ENCODE measurements at regions not wholly inside any gene's neighbourhood (a gene's known extent, or its start where the extent isn't known, plus 50 kb on each side); places are given as distances from the start of the nearest gene placed in this dataset.

DNA sequence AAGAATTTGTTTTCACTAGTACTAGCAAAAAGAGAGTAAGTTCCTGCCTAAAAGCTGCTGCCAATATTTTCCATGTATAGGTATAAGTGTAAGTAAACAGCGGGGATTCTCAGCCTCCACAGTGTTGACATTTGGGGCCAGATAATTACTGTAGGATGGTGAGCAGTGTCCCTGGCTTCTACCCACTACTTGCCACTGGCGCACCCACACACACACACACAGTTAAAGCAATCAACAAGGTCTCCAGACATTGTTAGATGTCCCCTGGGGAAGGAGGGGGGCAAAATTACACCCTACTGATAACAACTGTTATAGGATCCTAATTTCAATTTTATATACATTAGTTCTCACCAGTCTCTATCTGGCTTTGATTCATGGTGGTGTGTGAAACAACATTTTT is 417.0 kb upstream of the PSMD7 start:
- DNase-seq: no peak

DNA sequence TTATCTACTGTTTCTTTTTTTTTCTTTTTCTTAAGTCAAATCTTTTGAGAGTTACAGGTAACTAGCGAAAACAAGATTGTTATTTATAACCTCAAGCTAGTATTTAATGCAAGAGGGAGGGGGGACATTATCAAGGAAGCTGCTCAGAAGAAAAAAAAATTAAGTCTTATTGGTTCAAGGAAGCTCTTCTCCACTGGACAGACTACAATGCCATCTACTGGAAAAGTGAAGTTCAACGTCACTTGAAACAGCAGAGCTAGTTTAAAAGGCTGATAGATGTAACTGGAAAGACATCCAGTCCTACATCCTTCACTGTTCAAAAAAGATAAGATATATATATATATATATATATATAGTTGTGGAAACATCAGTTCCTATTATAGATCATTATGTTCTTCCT is 418.0 kb upstream of the PSMD7 start:
- no peak for DNase-seq

DNA sequence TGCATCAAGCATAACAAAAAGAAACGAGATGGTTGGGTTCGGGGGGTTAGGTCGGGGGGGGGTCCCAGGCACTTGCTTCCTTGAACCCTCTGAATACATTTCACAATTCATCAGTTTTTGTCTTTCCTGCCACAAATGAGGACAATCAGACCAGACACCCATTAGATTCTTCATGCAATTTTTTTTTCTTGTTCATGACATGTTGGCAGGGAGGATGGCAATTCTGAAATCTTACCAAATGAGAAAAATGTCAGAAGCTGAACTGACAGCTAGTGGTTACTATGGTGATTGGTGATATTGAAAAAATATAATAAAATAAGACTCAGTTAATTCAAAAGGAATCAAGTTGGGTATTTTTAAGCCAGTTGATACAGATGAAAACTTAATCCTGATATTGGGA is 419.5 kb upstream of the PSMD7 start:
- DNase-seq: no peak

DNA sequence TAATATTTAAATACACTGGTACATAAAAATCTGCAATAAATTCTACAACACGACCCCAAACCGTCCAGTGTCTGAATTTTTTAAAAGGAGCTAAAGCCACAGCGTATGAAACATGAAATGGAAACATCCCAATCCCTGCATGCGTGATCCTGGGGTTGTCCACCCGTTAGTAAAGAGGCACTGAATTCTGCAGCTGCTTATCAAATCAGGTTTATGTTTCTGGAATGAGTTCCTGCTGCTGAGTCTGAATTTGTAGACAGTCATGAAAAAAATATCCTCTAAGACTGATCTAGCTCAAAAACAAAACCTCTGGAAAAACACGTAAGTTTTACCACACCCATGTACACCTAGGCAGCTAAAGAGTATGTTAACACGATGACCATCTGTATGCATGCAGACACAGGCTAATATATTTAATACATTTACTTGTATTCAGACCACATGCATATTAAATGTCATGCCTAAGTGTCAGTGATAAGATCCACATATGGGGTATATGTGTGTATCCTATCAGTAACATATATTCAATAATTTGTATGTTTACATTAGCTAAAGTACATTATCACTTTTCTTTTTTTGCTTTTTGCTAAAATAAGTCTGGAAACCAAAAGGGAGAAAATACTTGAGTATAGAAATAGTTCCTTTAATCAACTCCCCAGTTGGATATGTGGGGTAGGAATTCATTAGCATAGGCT is 420.5 kb upstream of the PSMD7 start:
- DNase-seq: no peak

DNA sequence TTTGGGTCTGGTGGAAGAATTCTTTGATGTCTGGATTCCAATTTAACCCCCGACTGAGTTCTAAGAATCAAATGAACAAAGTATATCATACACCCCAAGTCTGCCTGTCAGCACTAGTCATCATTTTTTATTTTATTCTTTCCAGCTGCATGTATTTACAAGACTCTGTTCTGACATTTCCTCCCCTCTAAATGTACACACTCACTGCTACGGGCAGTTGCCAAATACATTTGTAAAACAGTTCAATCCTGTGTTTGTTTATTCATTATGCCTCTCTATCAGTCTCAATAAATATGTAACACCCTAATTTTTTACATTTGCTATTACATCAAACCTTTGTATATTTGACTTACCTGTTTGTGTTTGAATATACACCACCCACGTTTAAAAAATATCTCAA is 422.3 kb upstream of the PSMD7 start:
- no peak for DNase-seq

DNA sequence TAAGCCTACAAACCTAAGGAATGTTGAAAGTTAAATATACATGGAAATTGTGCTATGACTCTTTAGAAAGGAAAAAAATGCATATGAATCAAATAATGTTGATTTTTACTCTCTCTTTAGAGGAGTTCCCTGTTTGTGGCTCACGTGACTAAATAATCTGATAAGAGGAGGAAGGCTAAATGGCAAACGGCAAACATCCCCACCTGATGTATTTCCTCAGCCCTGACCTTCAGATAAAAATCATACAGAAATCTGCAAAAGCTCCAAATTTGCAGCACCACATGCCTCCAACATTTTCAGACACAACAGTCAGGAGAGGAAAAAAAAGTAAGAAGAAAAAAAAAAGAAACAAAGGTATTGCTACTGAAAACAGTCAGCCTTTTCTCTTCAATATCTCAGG is 423.0 kb upstream of the PSMD7 start:
- DNase-seq: no peak

DNA sequence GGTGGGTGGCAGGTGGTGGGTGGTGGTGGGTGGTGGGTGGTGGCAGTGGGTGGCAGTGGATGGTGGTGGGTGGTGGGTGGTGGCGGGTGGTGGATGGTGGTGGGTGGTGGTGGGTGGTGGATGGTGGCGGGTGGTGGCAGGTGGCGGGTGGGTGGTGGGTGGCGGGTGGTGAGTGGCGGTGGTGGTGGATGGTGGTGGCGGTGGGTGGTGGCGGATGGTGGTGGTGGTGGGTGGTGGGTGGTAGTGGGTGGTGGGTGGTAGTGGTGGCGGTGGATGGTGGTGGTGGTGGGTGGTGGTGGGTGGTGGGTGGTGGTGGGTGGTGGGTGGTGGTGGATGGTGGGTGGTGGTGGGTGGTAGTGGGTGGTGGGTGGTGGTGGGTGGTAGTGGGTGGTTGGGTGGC is 423.8 kb upstream of the PSMD7 start:
- no peak for DNase-seq

DNA sequence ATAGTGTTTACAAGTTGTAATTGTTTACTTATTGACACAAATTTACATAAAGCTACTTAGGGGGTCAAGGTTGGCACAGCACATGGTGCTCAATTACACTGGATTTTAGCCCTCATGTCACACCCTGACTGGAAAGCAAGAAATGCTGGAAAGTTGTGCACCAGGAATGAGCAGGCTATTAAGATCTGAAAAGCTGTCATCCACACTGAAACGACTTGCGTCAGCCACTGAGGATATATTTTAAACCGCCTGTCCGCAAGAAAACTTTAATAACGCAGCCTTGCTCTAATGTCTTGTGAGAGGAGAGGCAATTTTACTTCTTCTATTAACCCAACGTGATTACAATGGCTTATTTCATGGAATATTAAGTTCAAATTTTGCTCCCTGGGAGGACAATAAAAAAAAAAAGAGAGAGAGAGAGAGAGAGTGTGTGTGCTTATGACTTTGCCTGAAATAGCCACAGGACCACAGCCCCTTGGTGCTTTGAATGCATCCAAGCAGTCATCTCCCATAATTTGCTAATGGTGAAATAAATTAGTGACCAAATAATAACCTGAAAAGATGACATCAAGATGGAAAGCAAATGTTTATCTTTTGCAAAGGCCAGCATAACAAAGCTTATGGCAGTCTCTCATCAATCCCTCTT is 425.4 kb upstream of the PSMD7 start:
- DNase-seq: no peak

DNA sequence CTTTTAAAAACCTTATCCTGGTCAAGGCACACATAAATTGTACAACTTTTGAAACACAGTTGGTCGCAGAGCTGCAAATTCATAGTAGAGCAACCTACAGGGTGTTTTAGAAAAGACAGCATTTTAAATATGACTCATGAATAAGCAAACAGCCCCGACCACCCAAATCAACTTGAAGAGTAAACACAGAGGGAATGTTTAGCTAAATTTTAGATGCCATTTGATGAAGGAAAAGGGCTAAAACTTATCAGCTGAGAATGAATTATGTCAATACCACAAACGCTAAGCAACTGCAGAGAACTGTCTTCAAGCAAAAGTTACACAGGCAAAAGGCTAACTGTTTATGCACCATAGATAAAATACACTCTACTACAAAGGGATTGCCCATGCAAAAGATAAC is 427.5 kb upstream of the PSMD7 start:
- no peak for DNase-seq

DNA sequence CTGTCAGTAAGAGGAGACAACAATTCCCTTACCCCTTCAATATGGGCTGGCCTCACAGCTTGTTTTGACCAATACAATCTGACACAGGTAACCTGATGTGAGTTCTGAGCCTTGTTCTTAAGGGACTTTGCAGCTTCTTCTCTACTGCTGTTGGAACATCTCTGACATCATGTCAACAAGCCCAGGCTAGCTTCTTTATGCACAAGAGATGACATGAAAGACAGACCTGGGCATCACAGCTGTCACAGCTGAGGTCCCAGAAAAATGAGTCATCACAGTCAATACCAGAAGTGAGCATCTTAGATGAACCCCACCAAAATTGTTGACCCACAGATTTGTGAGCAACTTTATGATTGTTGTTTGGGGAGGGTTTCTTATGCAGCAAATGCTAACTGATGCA is 431.7 kb upstream of the PSMD7 start:
- no peak for DNase-seq

DNA sequence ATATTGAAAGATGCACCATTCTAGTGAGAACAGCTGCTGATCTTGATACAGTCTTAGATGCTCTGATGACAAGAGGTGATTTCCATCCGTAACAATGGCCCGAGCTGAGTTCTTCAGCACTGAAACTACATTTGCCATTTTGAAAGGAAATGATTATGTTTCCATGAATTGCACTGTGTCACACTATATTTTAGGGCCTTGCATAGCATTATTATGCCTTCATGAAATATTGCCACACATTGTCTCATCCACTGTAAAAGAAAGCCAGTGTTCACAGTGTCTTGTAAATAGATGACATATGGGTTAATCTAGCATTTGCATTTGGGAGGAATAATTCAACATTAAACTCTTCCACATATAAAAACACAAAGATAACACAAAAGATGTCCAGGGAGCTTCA is 438.3 kb upstream of the PSMD7 start:
- DNase-seq: no peak

DNA sequence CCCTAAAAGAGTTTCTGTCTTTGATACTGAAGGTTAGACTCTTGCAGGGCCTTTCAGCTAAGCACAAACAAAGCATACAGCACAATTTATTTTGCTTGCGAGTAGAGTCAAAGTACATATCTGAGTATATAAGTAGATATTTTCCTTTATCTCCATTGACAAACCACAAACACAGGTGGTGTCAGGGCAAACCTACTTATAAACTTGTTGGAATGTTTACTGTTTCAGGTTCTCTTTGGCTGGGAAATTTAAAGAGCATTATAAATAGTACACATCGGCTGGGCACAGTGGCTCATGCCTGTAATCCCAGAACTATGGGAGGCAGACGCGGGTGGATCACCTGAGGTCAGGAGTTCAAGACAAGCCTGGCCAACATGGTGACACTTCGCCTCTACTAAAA is 442.6 kb upstream of the PSMD7 start:
- DNase-seq: no peak

DNA sequence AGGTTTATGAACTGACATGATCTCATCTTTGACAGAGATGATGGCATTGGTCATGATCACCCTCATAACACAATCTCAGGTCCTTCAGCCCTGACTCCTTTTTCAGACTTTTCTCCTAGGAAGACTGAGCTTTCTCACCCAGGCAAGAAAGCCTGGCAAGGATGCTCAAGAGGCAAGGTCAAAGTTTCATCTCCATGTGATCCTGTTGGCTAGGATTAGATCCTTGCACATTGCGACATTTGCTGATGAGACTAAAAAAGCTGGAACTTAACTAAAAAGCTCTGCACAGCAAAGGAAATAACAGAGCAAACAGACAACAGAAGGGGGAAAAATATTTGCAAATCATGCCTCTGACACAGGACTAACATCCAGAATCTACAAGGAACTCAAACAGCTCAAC is 444.1 kb upstream of the PSMD7 start:
- DNase-seq: no peak

DNA sequence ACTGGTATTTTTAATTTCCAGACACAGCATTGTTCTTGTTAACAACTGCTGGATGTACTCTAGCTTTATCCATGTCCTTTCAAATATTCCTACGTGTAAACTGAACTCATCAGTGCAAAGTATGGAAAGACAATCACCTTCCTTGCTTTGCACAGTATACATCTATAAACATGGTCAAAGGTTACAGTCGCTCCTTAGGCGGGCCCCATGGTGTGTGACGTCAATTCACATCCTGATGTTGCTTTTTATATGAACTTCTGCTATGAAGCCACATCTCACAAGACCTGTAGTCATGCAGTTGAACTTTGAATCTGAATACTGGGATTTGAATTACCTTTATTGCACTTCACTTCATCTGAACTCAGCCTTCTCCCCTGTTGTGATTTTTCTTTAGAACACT is 447.6 kb upstream of the PSMD7 start:
- no peak for DNase-seq

DNA sequence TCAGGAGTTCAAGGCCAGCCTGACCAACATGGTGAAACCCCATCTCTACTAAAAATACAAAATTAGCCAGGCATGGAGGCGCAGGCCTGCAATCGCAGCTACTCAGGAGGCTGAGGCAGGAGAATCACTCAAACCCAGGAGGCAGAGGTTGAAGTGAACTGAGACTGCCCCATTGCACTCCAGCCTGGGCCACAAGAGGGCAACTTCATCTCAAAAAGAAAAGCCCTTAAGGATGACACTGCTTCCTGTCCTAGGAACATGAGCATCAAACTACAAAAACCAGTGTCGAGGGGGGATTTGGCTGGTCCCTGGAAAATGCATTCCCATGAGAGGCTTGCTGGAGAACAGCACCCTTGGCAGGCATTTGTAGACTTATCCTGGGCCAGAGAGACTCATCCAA is 449.5 kb upstream of the PSMD7 start:
- no peak for DNase-seq

DNA sequence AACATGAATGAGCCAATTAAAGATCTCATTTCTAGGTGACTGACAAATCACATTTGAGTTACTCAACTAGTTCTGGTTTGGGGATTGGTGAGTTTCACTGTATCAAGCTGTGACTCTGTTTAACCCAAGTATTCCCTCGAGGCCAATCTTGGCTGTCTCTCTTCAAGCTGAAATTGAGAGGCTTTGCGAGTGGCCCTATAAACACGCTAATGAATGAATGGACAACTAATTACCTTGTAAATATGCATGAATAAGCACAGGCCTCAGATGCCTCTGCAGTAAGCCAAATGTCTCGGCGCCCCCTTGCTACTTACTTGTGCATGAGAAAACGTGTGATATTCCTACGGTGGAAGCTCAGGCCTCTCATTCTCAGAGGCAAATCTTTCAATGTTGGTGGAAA is 450.3 kb upstream of the PSMD7 start:
- no peak for DNase-seq

DNA sequence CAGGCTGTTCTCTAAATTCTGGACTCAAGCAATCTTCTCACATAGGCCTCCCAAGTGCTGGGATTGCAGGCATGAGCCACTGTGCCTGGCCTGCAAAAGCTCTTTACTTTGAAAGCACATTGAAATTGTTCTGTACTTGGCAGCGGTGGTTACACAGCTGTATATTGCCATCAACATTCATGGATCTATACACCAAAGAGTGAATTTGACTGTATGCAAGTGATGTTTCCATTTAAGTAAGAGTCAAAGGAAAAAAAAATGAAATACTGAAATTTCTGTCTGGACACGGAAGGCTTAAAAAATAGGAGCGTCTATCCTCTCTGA is 450.6 kb upstream of the PSMD7 start:
- DNase-seq: no peak

DNA sequence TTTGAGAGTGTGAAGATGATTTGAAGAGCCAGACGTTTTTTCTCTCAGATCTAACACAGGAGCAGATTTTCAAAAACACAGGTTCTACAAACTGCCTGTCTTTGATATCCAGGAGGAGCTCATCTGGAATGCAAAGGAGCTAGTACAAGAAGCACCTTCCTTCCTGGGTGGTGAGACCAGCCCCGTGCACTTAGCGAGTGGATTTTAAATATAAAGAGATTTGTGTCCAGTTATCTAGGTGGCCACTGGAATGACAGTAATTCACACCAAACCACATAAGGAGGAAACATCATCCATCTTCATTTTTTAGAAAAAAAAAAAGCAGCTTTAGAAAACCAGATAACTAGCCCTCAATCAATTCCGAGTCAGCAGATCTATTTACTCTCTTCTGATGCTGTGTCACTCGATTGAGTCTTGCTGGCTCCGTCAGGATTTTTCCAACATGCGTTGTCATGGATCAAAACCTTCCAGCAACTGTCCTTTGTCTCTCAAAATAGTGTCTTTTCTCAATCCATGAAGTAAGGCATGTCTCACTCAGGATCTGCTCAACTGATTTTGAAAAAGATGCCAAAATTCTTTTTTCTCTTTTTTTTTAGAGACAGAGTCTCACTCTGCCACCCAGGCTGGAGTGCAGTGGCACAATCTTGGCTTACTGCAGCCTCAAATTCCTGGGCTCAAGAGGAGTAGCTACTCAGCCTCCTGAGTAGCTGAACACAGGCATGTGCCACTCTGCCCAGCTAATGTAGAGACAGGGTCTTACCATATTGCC is 451.2 kb upstream of the PSMD7 start:
- DNase-seq: no peak

DNA sequence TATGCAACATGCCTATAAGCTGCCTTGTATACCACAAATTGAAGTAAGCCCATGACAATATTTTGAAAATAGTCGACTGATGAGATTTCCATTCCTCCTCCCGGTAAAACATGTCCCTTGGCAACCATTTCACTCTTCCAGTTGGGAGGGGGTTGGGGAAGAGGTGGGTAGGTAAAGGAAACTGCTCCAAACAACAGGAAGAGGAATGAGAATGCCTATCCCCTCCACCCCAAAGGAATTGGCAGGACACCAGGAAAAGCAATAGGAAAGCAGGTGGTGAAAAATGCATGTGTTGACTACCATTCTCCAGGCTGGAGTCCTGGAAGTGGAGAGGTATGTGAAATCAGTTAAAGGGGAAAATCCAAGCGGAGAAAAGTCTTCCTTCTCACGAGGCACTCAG is 455.9 kb upstream of the PSMD7 start:
- DNase-seq: no peak

DNA sequence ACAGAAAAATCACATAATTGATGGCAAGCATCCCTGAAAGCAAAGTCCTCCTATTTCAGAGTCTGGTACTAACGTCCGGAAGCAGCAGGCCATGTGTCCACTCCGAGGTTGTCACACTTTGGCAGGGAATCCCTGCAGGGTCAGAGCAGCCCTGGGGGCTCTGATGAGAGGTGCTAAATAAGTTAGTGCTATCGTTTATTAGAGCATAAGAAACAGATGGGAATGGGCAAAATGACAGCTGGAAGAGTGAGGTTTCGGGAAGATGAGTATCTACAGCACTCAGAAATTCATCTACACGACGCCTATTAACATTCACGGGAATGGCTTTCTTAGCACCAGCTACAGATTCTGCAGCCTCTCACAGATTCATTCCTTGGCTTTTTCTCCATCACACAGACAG is 465.4 kb upstream of the PSMD7 start:
- DNase-seq: no peak

DNA sequence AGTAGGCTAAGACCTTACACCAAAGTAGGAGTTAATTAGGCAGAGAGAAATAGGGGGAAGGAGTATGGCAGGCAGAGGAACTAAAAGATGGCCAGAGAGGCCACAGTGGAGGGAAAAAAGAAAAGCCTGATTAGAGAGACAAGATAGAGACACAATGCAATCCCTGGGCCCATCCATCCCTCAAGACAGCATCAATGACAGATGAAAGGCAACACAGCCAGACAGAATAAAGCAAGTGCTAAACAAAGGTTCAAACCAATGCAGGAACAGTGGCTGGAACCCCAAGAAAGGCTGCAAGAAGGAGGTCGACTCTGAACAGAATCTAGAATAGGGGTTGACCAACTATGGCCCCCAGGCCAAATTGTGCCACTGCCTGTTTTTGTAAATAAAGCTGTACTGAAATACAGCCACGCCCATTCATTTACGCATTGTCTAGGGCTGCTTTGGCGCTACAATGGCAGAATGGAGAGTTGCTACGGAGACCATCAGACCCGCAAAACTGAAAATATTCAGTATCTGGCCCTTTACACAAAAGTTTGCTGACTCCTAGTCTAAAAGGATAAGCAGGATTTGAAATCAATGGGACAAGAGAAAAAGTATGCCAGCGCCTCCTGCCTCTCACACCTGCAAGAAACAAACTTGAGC is 473.3 kb upstream of the PSMD7 start:
- no peak for DNase-seq

DNA sequence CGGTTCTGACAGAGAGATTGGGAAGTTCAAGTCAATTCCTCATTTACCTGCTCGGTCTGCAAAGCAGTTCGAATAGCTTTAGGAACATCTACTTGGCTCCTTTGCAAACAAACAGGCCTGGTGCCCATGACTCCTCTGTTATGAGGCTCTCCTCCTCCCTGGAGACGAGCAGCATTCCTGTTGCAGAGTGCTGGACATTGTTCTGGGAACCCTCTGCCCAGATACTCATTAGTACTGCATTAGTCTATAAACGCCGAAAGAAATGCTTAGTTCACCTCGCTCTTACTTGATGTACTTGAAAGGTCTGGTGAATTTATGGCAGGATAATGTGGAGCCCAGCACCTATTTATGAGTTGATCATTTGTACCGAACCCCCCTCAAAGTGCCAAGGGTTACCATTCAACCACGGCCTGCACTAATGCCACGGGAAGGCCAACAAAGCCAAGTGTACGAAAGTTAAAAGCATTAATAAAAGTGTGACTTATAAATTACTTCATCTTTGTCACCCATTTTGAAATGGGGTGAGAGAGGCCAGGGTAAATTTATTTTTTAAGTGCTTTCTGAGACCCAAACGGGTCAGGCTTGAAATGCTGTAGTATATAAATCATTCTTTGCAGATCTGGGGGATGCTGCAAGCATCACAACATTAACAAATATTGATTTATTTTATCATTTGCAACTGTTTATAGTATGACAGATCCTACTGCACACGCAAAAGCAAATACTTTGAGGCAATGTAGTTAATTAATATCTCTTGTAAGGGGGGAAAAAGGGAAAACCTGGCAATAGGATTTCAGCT is 478.9 kb upstream of the PSMD7 start:
- no peak for DNase-seq

DNA sequence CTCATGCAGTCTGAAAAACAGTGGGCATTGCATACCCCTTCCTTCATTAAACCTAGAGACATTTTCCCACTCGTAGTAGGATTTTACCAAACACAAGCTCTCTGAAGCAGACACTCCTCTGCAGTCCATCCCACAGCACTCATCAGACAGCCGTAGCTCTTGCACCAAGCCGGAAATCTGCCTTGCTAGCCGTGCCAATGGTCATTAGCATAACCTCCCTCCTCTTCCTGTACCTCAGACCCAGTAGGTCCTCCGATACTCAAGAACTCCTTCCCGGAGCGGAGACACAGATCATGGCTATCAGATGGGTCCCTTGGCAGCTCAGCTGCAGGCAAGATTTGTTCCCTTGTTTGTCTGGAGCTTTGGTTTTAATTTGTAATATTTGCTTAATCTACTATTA is 483.1 kb upstream of the PSMD7 start:
- DNase-seq: no peak
